GM18909 (cell line): ENCODE measurements at regions not wholly inside any gene's neighbourhood (a gene's known extent, or its start where the extent isn't known, plus 50 kb on each side); places are given as distances from the start of the nearest gene placed in this dataset.

ENCODE experiments used
- ATAC-seq: cut with Tn5 transposase; IDR thresholded peaks from one replicate; pipeline ENCODE4 v1.9.1; 2021; ENCODE audit warnings: mild to moderate bottlenecking; ENCODE audit not compliant: unreplicated experiment, poor library complexity

- ATAC-seq: no peak
Measured at GRCh38 chr2:3071685-3072263, 305.8 kb downstream of the EIPR1 start.

- no peak for ATAC-seq
Measured at GRCh38 chr2:3066831-3067230, 310.8 kb downstream of the EIPR1 start.

GRCh38 chr2:3065928-3066327 lies 311.7 kb downstream of the EIPR1 start:
- ATAC-seq: no peak

GRCh38 chr2:3062476-3063260 lies 314.9 kb downstream of the EIPR1 start:
- ATAC-seq: no peak

- ATAC-seq: no peak
Measured at GRCh38 chr2:3060049-3060448, 317.6 kb downstream of the EIPR1 start.

- ATAC-seq: no peak
Measured at GRCh38 chr2:3059141-3059925, 318.3 kb downstream of the EIPR1 start.

- ATAC-seq: no peak
Measured at GRCh38 chr2:3054066-3054465, 323.6 kb downstream of the EIPR1 start.

- ATAC-seq: no peak
Measured at GRCh38 chr2:3051266-3051665, 326.4 kb downstream of the EIPR1 start.

GRCh38 chr2:3046170-3046865 lies 331.3 kb downstream of the EIPR1 start:
- ATAC-seq: no peak

- ATAC-seq: no peak
Measured at GRCh38 chr2:3045318-3045921, 332.2 kb downstream of the EIPR1 start.

- ATAC-seq: no peak
Measured at GRCh38 chr2:3044587-3045317, 332.9 kb downstream of the EIPR1 start.

- ATAC-seq: no peak
Measured at GRCh38 chr2:3043726-3044125, 333.9 kb downstream of the EIPR1 start.

- no peak for ATAC-seq
Measured at GRCh38 chr2:3042601-3043585, 334.7 kb downstream of the EIPR1 start.

- ATAC-seq: no peak
Measured at GRCh38 chr2:3041841-3042600, 335.6 kb downstream of the EIPR1 start.

- no peak for ATAC-seq
Measured at GRCh38 chr2:3041246-3041645, 336.4 kb downstream of the EIPR1 start.

- no peak for ATAC-seq
Measured at GRCh38 chr2:3040496-3041140, 337.0 kb downstream of the EIPR1 start.

GRCh38 chr2:3040066-3040428 lies 337.6 kb downstream of the EIPR1 start:
- ATAC-seq: no peak
